Inferior parietal cortex (tissue), 1 donor: ENCODE measurements at regions not wholly inside any gene's neighbourhood (a gene's known extent, or its start where the extent isn't known, plus 50 kb on each side); places are given as distances from the start of the nearest gene placed in this dataset.
"Not testable (repeated sequence)": the region's sequence is repeated elsewhere in the genome, so short reads cannot be mapped to it uniquely, and the experiment has no call there.

Experiments
- DNase-seq: peaks from one replicate; pipeline ENCODE4 v3.0.0-alpha.2; 2016; ENCODE audit errors: extremely low spot score

DNA sequence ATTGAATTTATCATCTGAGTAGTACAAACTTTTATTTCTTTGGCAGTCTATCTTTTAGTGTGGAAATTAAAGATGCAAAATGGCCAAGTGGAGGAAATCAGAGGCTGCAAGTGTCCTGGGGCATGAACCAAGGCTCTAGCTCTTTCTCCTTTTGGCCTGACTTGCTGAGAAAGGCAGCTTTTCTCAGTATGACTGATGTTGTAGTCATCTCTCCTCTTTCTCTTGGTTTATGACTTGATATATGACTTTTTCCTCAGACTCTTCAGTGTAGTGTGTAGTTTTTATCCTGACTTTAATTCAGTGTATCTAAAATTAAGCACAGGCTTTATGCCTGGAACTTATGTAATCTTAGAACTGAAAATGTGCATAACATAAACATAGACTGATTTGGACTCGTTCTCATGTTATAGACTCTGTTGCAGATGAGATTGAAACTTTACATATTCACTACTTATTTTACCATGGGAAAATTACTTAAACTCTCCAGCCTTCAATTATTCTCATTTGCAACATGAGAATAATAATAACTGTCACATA lies 65.7 kb downstream of the SLITRK5 start:
- DNase-seq, result peak; percentile 55

DNA sequence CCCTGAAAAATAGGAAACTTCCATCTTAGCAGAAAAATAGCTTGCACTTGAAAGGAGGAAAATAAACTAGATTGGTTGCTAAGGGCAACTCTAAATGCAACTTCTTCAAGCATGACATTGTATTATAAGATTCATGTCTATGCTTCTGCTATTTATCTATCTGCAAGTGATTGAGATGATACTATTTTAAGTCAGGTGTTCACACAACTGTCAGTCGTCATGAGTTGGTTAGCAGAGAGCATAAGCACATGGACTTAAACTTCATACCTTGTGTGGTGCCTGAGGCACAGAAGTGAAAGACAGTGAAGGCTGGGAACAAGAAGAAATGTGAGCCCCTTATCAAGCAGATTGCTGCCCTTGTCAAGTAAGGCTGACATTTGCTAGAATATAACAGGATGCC lies 82.9 kb downstream of the SLITRK5 start:
- DNase-seq, result no peak

DNA sequence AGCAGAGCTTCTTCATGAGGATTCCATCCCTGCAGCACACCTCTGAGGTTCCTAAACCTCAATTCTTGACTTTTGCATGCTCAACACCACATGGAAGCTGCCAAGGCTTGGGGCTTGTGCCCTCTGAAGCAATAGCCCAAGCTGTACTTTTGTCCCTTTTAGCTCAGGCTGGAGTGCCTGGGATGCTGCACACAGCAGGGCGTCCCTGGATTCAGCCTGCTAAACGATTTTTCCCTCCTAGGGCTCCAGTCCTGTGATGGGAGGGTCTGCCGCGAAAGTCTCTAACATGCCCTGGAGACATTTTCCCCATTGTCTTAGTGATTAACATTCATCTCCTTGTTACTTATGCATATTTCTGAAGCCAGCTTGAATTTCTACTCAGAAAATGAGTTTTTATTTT lies 98.3 kb downstream of the SLITRK5 start:
- no peak for DNase-seq

DNA sequence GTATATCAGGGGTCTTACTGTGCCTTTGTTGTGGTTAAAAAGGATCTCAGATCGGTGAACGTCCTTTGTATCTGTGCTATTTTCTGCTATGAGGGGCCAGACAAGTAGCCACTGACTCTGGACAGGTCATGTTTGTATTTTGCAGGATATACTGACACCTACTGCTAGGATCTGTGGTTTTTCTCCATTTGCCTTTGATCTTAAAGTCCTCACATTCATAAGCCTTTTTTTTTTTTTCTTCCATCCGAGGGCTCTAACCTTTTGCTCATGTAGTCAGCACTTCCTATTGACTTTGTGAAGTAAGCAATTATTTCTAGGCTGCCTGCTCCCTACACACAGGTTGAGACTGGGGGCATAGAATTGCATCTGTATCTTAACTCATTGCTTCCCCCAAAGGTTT lies 106.2 kb downstream of the SLITRK5 start:
- DNase-seq, result no peak

DNA sequence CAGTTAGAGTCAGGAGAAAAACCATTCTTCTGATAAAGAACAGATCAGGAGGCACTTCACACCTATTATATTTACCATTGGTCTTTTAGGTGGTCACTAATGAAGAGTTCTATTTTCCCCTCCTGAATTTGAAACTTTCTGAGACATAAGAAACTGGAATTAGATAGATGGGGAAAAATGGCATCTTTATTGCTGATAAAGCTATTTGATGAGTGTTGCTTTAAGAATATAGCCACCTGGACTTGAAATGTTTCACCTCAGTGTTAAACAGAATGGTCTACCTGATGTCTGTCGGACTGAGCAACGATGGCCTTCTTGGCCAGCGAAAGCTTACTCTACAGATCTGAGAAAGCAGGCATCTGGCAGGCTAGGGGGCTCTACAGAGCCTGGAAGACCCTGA lies 107.0 kb downstream of the SLITRK5 start:
- DNase-seq, result no peak

DNA sequence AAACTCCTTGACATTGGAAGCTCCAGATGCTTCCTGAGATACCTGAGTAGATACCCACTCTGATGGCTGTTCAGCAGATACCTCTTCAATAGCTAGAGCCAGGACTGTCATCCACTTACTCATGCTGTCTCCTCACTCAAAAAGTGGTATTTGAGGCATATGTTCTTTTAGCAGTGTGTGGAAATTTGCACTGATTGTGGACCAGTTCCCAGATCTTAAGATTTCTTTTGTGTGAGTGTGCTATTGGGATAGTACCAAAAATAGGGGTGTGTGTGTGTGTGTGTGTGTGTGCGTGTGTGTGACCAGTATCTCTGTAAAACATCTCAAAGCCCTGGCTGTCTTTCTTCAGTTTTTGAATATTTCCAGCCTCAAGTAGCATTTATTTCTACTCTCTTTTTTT lies 108.3 kb downstream of the SLITRK5 start:
- DNase-seq, result peak; percentile 44

DNA sequence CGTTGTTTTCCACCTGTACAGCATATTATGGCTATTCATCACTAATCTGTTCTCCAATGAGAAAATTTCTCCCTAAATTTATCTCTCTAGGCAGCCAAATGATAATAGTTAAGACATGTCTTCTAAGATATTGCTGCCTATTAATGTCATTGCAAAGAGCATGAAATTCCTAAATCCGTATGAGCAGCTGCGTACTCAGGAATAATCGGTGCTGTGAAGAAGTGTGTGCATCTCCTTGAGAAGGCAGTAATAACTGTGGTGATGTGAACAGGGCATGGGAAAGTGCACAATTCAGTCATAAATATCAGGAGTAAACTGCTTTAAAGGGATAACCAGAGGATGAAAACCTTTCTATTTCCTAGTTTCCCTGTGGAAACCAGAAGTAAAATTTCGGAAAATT lies 112.2 kb downstream of the SLITRK5 start:
- DNase-seq, result no peak

DNA sequence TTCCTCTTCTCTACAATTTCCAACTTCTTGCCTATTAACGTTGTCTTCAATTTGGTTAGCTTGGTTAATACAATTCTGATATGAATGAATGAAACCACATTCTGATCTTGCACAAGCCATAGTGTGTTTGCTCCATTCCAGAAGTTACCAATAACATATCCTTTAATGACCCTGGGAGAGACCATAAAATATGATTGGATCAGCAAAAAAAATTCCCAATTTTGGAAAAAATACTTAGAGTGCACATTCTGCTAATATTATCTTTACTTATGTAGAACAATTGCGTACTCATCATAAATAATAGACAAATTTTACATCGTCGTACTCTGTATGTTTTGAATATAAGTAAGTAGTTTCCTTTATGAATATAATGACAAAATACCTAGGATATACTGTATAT lies 117.2 kb downstream of the SLITRK5 start:
- no peak for DNase-seq

DNA sequence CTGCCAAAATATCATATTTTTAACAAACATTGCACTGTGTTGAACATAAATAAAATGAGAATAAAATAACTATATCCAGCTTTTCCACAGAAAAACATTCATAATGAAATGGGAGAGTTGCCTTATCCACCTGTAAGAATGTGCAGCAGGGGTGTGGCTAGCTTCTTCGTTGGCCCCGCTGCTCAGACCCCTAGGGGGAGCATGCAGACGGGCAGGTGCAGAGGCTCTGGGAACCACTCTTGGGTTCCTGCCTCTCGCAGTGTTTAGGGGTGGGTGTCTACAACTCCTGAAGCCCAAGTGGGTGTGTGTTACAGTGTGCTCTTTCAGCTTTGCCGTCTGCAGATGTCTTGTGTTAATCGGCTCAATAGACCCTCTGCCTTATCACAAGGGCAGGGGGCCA lies 121.7 kb downstream of the SLITRK5 start:
- DNase-seq, result no peak

DNA sequence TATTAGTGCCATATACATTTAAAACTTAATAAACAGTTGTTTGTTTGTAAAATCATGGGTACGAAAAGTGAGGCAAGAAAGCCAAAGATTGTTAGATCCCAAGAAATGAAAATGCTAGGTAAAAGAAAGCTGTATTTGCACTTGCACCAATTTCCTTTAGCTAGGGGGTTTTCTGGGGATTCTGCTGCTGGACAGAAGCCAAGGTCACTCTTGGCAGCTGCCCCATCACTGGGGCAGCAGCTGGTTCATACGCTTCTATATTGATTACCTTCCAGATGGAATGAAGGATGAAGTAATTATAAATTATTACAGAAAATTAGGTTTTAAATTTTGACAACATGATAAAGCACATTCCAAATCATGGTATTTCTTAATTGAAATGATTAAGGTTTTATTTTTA lies 127.4 kb downstream of the SLITRK5 start:
- DNase-seq, result no peak

DNA sequence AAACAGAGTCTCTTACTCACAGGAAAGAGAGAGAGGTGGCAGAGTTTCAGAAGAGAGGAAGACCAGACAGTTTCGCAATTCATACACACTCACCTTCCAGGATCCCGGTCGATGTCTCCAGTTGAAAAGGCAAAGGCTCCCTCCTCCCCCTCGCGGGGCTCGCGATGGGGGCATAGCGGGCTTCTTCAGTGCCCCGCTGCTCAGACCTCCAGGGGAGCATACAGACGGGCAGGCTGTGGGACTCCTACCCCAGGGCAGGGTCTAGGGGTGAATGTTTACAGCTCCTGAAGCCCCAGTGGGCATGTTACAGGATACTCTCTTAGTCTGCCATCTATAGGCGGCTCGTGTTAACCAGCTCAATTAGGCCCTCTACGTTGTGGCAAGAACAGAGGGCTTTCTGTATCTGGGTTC lies 139.2 kb downstream of the SLITRK5 start:
- DNase-seq, result no peak

DNA sequence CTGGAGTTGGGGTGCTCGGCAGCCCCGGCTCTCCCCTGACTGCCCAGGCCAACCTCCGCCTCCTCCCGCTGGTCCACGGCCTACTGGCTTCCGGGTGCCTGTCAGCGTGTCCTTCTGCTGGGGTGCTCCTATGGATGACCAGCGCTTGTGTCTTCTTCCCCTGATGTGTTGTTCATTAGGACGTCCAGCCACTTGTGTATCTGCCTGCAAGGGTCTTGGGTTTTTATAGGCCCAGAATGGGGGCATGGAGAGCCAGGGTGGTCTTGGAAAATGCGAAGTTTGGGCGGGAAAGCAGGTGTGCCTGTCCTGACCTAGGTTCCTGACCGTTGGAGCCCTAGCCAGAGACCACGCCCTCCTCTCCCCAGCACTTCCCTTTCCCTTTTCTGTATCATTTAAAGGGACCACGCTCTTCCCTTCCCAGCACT lies 139.8 kb downstream of the SLITRK5 start:
- no peak for DNase-seq

DNA sequence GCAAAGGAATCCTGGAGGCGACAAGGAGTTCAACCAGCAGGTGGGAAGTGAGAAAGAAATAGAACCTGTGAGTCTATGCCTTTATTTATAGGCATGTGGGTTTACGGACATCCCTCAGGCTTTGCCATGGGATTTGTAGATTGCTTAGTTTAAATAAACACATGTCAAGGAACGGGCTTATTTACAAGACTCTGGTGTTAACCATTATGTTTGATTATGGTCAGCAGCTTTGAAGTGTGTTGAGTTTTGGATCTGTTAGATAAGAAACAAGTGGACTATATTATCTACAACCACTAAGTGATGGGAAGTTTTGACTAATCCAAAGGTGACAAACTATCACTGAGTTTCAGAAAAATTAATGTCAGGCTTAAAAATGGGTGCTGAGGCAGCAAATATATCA lies 143.2 kb downstream of the SLITRK5 start:
- no peak for DNase-seq

DNA sequence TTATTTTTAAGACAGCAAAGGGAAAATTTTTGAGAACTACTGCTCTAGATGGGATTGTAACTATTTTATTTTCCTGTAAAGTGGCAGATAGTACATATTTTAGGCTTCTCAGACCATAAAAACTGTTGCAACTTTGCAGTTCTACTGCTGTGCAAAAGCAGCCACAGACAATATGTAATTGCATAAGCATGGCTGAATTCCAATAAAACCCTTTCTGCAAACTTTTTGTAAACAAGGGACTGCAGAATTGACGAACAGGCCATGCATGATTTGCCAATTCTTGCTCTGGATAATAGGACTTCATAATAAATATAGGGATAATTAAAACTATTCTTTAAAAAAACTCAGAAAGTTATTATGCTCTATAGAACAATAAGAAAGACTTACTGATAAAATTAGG lies 149.1 kb downstream of the SLITRK5 start:
- DNase-seq, result no peak

DNA sequence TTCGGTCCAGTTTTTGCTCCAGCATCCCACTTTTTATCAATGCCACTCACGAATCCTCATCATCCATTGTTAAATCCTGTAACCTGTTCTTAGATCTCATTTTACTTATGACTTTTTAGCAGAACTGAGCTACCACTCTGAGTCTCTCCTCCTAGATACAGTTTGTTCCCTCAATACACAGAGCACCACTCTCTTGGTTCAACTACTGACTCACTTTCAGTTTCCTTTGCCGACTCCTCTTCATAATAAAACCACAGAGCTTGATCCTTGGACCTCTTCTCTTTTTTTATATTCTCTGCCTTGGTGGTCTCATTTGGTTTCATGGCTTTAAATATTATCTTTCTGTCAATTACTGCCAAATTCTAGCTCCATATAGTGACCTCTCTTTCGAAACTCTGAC lies 150.3 kb downstream of the SLITRK5 start:
- no peak for DNase-seq

DNA sequence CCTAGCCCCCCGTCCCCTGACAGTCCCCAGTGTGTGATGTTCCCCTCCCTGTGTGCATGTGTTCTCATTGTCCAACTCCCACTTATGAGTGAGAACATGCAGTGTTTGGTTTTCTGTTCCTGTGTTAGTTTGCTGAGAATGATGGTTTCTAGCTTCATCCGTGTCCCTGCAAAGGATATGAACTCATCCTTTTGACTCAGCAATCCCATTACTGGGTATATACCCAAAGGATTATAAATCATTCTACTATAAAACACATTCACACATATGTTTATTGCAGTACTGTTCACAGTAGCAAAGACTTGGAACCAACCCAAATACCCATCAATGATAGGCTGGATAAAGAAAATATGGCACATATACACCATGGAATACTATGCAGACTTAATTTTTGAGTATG lies 155.1 kb downstream of the SLITRK5 start:
- DNase-seq, result not testable (repeated sequence)

DNA sequence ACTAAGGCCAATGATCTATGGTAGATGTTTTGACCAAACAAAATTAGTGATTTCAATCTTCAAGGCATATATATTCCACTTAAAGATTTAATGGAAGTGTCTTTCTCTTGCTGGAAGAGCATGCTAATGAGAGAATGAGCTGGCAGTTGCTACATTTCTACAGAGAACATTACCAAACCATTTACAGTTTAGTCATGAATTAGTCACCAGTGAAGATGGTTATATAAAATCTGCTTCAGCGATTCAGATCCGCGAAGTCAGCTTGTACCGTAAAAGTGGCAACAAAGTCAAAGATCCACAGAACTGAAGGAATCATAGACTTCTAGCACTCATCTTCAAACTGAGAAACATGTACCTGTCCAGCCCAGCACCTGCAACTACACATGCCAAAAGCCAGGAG lies 156.3 kb downstream of the SLITRK5 start:
- DNase-seq, result peak; percentile 63

DNA sequence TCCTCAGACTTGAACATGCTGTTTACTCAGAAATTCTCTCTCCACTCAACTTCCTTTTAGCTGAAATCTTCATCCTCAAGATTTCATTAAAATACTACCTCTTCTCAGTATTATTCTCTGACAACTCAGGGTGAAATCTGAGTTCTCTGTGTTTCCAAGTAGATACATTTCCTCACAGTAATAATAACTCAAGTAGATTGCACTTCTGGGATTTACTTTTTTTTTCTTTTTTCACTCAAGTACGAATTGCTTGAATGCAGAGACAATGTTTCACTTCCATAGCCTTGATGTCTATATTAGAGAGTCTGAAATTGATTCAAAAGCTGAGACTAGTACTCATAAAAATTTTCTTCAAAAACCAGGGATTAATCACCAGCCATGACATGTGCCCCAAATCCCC lies 166.4 kb downstream of the SLITRK5 start:
- no peak for DNase-seq

DNA sequence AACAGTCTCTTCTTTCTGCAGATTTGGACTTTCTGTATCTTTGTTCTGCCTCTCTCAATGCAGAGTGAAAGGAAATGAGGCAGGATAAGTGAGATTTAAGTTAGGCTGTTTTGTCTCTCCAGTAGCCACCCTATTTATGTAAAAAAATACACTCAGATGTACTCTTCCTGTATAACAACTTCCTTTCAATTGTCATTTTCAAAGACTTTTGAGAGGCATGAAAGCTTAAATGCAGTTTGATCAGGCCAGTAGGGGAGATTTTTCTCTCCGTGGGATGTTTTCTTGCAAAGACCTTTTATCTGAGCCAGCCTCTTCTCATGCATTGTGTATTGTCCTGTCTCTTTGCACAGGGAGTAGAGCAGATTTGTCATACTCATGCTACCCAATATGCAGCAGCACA lies 166.8 kb downstream of the SLITRK5 start:
- no peak for DNase-seq

DNA sequence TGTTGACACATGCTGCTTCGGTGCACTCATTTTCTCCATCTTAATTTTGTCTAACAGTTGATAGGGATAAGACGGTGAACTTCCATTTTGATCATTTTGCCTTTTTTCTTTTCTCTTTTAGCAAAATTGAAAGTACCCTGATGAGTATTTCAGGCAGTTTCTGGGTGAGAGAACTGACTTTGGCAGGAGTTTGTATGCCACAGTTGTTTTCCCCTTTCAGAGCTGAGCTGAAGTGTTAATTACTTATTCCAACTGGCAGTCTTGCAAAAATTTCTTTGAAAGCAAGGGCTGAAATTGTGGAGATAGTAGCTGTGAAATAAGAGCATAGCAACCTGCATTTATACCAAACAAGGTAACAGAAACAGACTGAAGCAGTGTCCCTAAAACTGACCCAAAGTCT lies 180.2 kb downstream of the SLITRK5 start:
- peak; percentile 53 for DNase-seq

DNA sequence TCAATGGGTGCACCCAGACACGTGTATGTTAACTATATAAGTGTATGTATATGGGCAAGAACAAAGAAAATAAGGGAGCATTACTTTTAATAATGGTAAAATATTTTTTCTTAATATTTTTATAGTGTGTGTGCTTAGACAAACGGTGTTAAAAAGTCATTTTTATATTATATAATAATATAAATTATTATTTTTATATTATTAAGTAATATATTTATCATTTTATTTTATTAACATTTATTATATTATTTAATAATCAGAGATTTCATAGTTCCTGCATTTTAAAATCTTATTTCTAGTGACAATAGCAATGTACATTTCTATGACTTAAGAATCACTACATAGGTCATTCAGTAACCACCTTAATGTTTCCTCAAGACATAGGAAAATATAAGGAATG lies 184.4 kb downstream of the SLITRK5 start:
- no peak for DNase-seq

DNA sequence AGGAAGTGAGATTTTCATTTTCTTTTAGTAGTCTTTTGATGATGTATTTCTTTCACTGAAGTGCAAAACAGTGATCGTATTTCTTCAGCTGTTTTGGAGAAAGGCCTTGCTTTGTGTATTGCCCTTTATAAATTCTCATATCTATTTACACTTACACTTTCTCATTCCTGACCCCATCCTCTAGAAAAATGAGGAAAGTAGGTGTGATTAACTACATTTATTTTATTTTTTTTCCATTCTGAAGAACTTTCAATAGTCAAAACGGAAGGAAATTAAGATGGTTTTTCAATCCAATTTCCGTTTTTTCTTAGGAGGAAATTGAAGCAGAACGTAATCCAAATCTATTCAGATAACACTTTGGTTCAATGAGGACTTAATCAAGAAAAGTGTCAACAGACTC lies 188.1 kb downstream of the SLITRK5 start:
- no peak for DNase-seq

DNA sequence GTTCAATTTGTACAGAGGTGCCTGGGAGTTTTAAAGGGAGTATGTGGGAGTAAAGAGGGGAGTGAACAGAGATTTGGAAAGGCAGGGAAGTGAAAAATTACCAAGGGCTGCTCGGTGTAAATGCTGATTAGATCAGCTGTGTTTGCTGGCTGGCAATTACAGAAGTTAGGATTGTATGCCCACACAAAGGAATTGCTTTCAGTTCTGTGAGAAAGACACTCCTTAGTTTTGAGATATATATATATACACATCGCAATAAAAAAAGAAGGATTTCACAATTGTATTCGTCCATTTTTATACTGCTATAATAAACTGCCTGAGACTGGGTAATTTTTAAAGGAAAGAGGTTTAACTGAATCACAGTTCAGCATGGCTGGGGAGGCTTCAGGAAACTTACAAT lies 196.3 kb downstream of the SLITRK5 start:
- DNase-seq, result no peak

DNA sequence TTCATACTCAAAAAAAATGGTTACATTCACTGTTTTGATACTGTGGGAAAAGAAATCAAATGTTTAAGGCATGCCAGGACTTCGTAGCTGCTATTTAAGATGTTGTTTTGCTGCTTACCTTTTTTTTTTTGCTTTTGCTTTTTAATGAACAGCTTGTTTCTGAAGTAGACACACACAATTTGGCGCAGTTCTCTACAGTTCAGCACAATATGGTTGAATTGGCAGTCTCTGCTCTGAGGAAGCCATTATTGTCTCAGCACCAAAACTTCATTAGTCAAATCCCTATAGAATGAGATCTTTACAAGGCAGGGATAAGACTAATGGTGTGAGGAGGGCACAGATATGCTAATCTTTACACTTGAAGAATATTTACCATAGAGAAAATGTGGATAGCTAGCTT lies 197.6 kb downstream of the SLITRK5 start:
- no peak for DNase-seq

DNA sequence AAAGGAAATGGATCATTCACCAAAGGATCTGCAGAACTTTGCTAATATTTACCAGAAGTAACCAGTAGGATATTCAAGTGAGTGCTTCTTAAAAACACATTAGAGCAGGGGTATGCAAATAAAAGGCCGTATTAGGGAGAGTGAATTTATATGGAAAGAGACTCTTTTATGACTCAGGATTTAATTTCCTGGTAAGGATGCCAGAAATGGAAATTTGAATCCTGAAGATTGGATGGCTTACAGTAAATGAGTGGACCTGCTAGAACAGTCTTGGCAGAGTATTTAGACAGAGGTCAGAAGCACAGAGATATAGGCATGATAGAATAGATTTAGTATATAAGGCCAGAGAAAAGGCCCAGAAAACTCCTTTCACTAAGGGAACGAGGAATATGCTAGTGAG lies 201.6 kb downstream of the SLITRK5 start:
- DNase-seq, result no peak
